Naive thymus-derived CD8-positive, alpha-beta T cell (primary cell): ENCODE measurements at regions not wholly inside any gene's neighbourhood (a gene's known extent, or its start where the extent isn't known, plus 50 kb on each side); places are given as distances from the start of the nearest gene placed in this dataset.
A peak's percentile ranks its signal among the peaks of the same experiment; 100 is the strongest.

Experiments
- ATAC-seq, 2 donors: fragments of 150-1000 bp; cut with Tn5 transposase in 1 of 2; sonication (Bioruptor Pico), chemical (Tn5 transposase) in 1 of 2; 1 replicate in 1 of 2; 2 replicates in 1 of 2; pipeline ENCODE4 v1.10.0; 2021; ENCODE audit warnings: mild to moderate bottlenecking in 2 of 2, moderate library complexity in 2 of 2
- POLR2A ChIA-PET: fragments of 350-600 bp; sonication (Branson Sonifier 250); formaldehyde crosslinking; loops from one replicate; lab custom pipeline; 2021; ENCODE audit warnings: antibody characterized with exemption; lab: Charles Lee
- DNase-seq, 10 donors: peaks; one replicate each; pipeline versions ENCODE4 v3.0.0 to v3.0.0-alpha.2; 2020 to 2022
- H3K27ac Mint-ChIP-seq, 10 donors: one replicate each; pipeline ENCODE4 v1.8.0; 2020 to 2022; ENCODE audit warnings: mild to moderate bottlenecking in 10 of 10, mixed read lengths in 10 of 10, moderate library complexity in 4 of 10, inconsistent platforms in 1 of 10
- H3K27me3 Mint-ChIP-seq, 5 donors: one replicate each; pipeline ENCODE4 v1.8.0; 2021 to 2022; ENCODE audit warnings: mixed read lengths in 5 of 5
- H3K36me3 Mint-ChIP-seq, 3 donors: one replicate each; pipeline ENCODE4 v1.8.0; 2020 to 2022; ENCODE audit warnings: mixed read lengths in 3 of 3, mild to moderate bottlenecking in 2 of 3, inconsistent platforms in 1 of 3
- H3K4me1 Mint-ChIP-seq, 4 donors: one replicate each; pipeline ENCODE4 v1.8.0; 2021 to 2022; ENCODE audit warnings: mixed read lengths in 4 of 4
- H3K4me3 Mint-ChIP-seq, 10 donors: one replicate each; pipeline ENCODE4 v1.8.0; 2020 to 2022; ENCODE audit warnings: mild to moderate bottlenecking in 10 of 10, mixed read lengths in 10 of 10, moderate library complexity in 6 of 10, inconsistent platforms in 1 of 10
- H3K9me3 Mint-ChIP-seq, 9 donors: one replicate each; pipeline ENCODE4 v1.8.0; 2020 to 2022; ENCODE audit warnings: mixed read lengths in 9 of 9, mild to moderate bottlenecking in 3 of 9, inconsistent platforms in 1 of 9, moderate library complexity in 1 of 9

- DNase-seq (no peak), ATAC-seq (no peak)
- no peaks in the 10 kb centered on the region for H3K9me3 Mint-ChIP-seq
- H3K27ac Mint-ChIP-seq, result no peak overlapping the region
- H3K4me1 Mint-ChIP-seq, result peaks cover 9 to 27% (median 18%) of the 10 kb centered on the region in 4 donors
- no peaks in the 10 kb centered on the region for H3K27me3 Mint-ChIP-seq
- POLR2A ChIA-PET, result interaction anchor here (1.0 to 8.0 kb wide), 2 partner anchors 17 to 24 kb away, joined by 6 to 149 read pairs; no protein-coding TSS in a partner anchor
- no peaks in the 10 kb centered on the region for H3K36me3 Mint-ChIP-seq
- no peak overlapping the region for H3K4me3 Mint-ChIP-seq
These were observed 60.3 kb upstream of the EML4 start for GRCh38 chr2:42108852-42109251.

GRCh38 chr2:42109959-42110640 is 59.1 kb upstream of the EML4 start:
- DNase-seq (no peak), ATAC-seq (no peak)
- no peaks in the 10 kb centered on the region for H3K36me3 Mint-ChIP-seq
- H3K9me3 Mint-ChIP-seq, result no peaks in the 10 kb centered on the region
- H3K4me1 Mint-ChIP-seq, result peaks cover 20 to 27% (median 25%) of the 10 kb centered on the region in 4 donors
- H3K27me3 Mint-ChIP-seq, result no peaks in the 10 kb centered on the region
- H3K4me3 Mint-ChIP-seq, result no peak overlapping the region
- POLR2A ChIA-PET, result interaction anchor here (1.0 to 8.0 kb wide), 2 partner anchors 16 to 23 kb away, joined by 6 to 149 read pairs; no protein-coding TSS in a partner anchor
- H3K27ac Mint-ChIP-seq, result no peak overlapping the region

GRCh38 chr2:42110641-42111322 is 58.4 kb upstream of the EML4 start:
- Mint-ChIP-seq H3K9me3 (no peaks in the 10 kb centered on the region), H3K4me3 (no peak overlapping the region), H3K27ac (no peak overlapping the region), H3K4me1 (peaks cover 18 to 33% (median 28%) of the 10 kb centered on the region in 4 donors), H3K27me3 (no peaks in the 10 kb centered on the region), H3K36me3 (no peaks in the 10 kb centered on the region)
- POLR2A ChIA-PET, result interaction anchor here (1.0 to 8.0 kb wide), 2 partner anchors 13 to 15 kb away, joined by 3 to 149 read pairs; no protein-coding TSS in a partner anchor
- ATAC-seq, result no peak
- no peak for DNase-seq

- Mint-ChIP-seq H3K4me3 (no peak overlapping the region), H3K27me3 (no peaks in the 10 kb centered on the region), H3K27ac (peak overlapping the region in 5 of 10 donors; percentile 16 to 79 (median 50)), H3K4me1 (peaks cover 19 to 48% (median 41%) of the 10 kb centered on the region in 4 donors), H3K9me3 (no peaks in the 10 kb centered on the region), H3K36me3 (no peaks in the 10 kb centered on the region)
- DNase-seq (no peak), ATAC-seq (no peak)
- POLR2A ChIA-PET, result interaction anchor here (1.9 to 7.3 kb wide), 2 partner anchors 14 to 20 kb away, joined by 6 to 63 read pairs; no protein-coding TSS in a partner anchor
These were observed 56.7 kb upstream of the EML4 start for GRCh38 chr2:42112418-42112817.

- Mint-ChIP-seq H3K36me3 (no peaks in the 10 kb centered on the region), H3K4me1 (peaks cover 22 to 59% (median 52%) of the 10 kb centered on the region in 4 donors), H3K27ac (no peak overlapping the region), H3K9me3 (no peaks in the 10 kb centered on the region), H3K4me3 (no peak overlapping the region), H3K27me3 (no peaks in the 10 kb centered on the region)
- POLR2A ChIA-PET, result interaction anchor here (0.9 to 7.3 kb wide), 3 partner anchors 10 to 19 kb away, joined by 6 to 63 read pairs (median 6); no protein-coding TSS in a partner anchor
- ATAC-seq, result no peak
- DNase-seq, result no peak
These were observed 55.7 kb upstream of the EML4 start for GRCh38 chr2:42113452-42113851.

GRCh38 chr2:42114091-42114490 is 55.1 kb upstream of the EML4 start:
- Mint-ChIP-seq H3K4me1 (peaks cover 22 to 65% (median 58%) of the 10 kb centered on the region in 4 donors), H3K36me3 (no peaks in the 10 kb centered on the region), H3K9me3 (no peaks in the 10 kb centered on the region), H3K27me3 (no peaks in the 10 kb centered on the region), H3K27ac (peak overlapping the region; percentile 1 to 78 (median 48)), H3K4me3 (peak overlapping the region in 5 of 10 donors; percentile 11 to 58 (median 42))
- POLR2A ChIA-PET, result interaction anchor here (0.9 to 7.3 kb wide), 4 partner anchors 8 to 18 kb away, joined by 6 to 63 read pairs (median 24); no protein-coding TSS in a partner anchor
- ATAC-seq (no peak), DNase-seq (no peak)

- Mint-ChIP-seq H3K4me3 (no peak overlapping the region), H3K27me3 (no peaks in the 10 kb centered on the region), H3K4me1 (peaks cover 22 to 74% (median 59%) of the 10 kb centered on the region in 4 donors), H3K36me3 (no peaks in the 10 kb centered on the region), H3K27ac (peak overlapping the region in 6 of 10 donors; percentile 2 to 67 (median 26)), H3K9me3 (no peaks in the 10 kb centered on the region)
- POLR2A ChIA-PET, result interaction anchor here (0.7 to 7.3 kb wide), 4 partner anchors 10 to 81 kb away, joined by 3 to 63 read pairs (median 24); no protein-coding TSS in a partner anchor
- DNase-seq (no peak), ATAC-seq (no peak)
These were observed 53.6 kb upstream of the EML4 start for GRCh38 chr2:42115588-42115987.

GRCh38 chr2:42116195-42117181 is 52.7 kb upstream of the EML4 start:
- Mint-ChIP-seq H3K36me3 (no peaks in the 10 kb centered on the region), H3K27me3 (no peaks in the 10 kb centered on the region), H3K9me3 (no peaks in the 10 kb centered on the region), H3K4me1 (peaks cover 22 to 78% (median 59%) of the 10 kb centered on the region in 4 donors), H3K4me3 (no peak overlapping the region), H3K27ac (peak overlapping the region in 3 of 10 donors; percentile 4 to 28 (median 19))
- DNase-seq (no peak), ATAC-seq (no peak)
- POLR2A ChIA-PET, result interaction anchor here (1.4 to 7.3 kb wide), 4 partner anchors 10 to 14 kb away, joined by 6 to 63 read pairs (median 25); no protein-coding TSS in a partner anchor

GRCh38 chr2:42117182-42117579 is 52.0 kb upstream of the EML4 start:
- Mint-ChIP-seq H3K4me1 (peaks cover 20 to 79% (median 55%) of the 10 kb centered on the region in 4 donors), H3K27ac (peak overlapping the region in 1 of 10 donors; percentile 19), H3K27me3 (no peaks in the 10 kb centered on the region), H3K4me3 (no peak overlapping the region), H3K36me3 (no peaks in the 10 kb centered on the region), H3K9me3 (no peaks in the 10 kb centered on the region)
- POLR2A ChIA-PET, result interaction anchor here (0.7 to 7.3 kb wide), 6 partner anchors 9 to 26 kb away, joined by 3 to 63 read pairs (median 6); no protein-coding TSS in a partner anchor
- DNase-seq, result no peak
- no peak for ATAC-seq

- H3K4me1 Mint-ChIP-seq, result peaks cover 17 to 75% (median 50%) of the 10 kb centered on the region in 4 donors
- H3K36me3 Mint-ChIP-seq, result no peaks in the 10 kb centered on the region
- ATAC-seq (peak; percentile 33 to 83), DNase-seq (no peak)
- peaks cover 0 to under 1% (median 0%) of the 10 kb centered on the region in 9 donors for H3K9me3 Mint-ChIP-seq
- POLR2A ChIA-PET, result interaction anchor here (0.7 to 7.3 kb wide), 7 partner anchors 8 to 53 kb away, joined by 3 to 63 read pairs (median 7); no protein-coding TSS in a partner anchor
- H3K4me3 Mint-ChIP-seq, result peak overlapping the region in 6 of 10 donors; percentile 3 to 26 (median 10)
- no peaks in the 10 kb centered on the region for H3K27me3 Mint-ChIP-seq
- peak overlapping the region in 8 of 10 donors; percentile 13 to 91 (median 75) for H3K27ac Mint-ChIP-seq
These were observed 51.0 kb upstream of the EML4 start for GRCh38 chr2:42117923-42118753.
